PC-9 (cell line): ENCODE measurements at regions not wholly inside any gene's neighbourhood (a gene's known extent, or its start where the extent isn't known, plus 50 kb on each side); places are given as distances from the start of the nearest gene placed in this dataset.

ENCODE experiments used
- BruUV-seq: library from RNA; stranded (reverse); fragments of 400-500 nt; replicated peaks from 2 replicates; lab custom pipeline; 2021; lab: Mats Ljungman, UMichigan
- CTCF ChIA-PET: fragments of 300-600 bp; sonication (Branson Sonifier 250); formaldehyde crosslinking; loops from one replicate; lab custom pipeline; 2022; ENCODE audit warnings: antibody characterized with exemption; lab: Charles Lee
- POLR2A ChIA-PET: fragments of 300-600 bp; sonication (Branson Sonifier 250); formaldehyde crosslinking; loops from one replicate; lab custom pipeline; 2022; ENCODE audit warnings: antibody characterized with exemption; ENCODE audit not compliant: unreplicated experiment; lab: Charles Lee
- DNase-seq, 2 experiments: peaks; one replicate each; pipeline versions ENCODE4 v3.0.0 to v3.0.0-alpha.2; 2015 to 2022; ENCODE audit warnings: mixed read lengths in 1 of 2
- H2AFZ ChIP-seq: fragments of 200-600 bp; sonication (generic); 2 replicates; pipeline ENCODE4 v1.8.1; 2017; ENCODE audit warnings: antibody characterized with exemption
- H3F3A ChIP-seq: fragments of 200-600 bp; sonication (generic); 2 replicates; pipeline ENCODE4 v1.8.1; 2017; ENCODE audit warnings: antibody characterized with exemption, mild to moderate bottlenecking, low read depth; ENCODE audit not compliant: insufficient read depth
- H3K27ac ChIP-seq: fragments of 200-600 bp; sonication (generic); 2 replicates; pipeline ENCODE4 v1.6.1; 2016; ENCODE audit warnings: mixed run types
- H3K27me3 ChIP-seq: fragments of 200-600 bp; sonication (generic); 2 replicates; pipeline ENCODE4 v1.6.1; 2016; ENCODE audit warnings: low read depth, mixed run types; ENCODE audit not compliant: insufficient read depth
- H3K36me3 ChIP-seq: fragments of 200-600 bp; sonication (generic); 2 replicates; pipeline ENCODE4 v1.6.1; 2016; ENCODE audit warnings: low read depth, mixed run types
- H3K4me1 ChIP-seq: fragments of 200-600 bp; sonication (generic); replicated peaks from 2 replicates; pipeline ENCODE4 v1.6.1; 2016; ENCODE audit warnings: mixed run types; ENCODE audit not compliant: insufficient read depth
- H3K4me2 ChIP-seq: fragments of 200-600 bp; sonication (generic); 2 replicates; pipeline ENCODE4 v1.6.1; 2017; ENCODE audit warnings: mixed run types
- H3K4me3 ChIP-seq: fragments of 200-600 bp; sonication (generic); 2 replicates; pipeline ENCODE4 v1.6.1; 2016; ENCODE audit warnings: mixed run types
- H3K79me2 ChIP-seq: fragments of 200-600 bp; sonication (generic); 2 replicates; pipeline ENCODE4 v1.6.1; 2017; ENCODE audit warnings: low read depth, mixed run types
- H3K9me2 ChIP-seq: fragments of 200-600 bp; sonication (generic); 2 replicates; pipeline ENCODE4 v1.8.1; 2017; ENCODE audit warnings: mild to moderate bottlenecking; ENCODE audit not compliant: insufficient read depth
- H3K9me3 ChIP-seq: fragments of 200-600 bp; sonication (generic); 2 replicates; pipeline ENCODE4 v1.8.1; 2016; ENCODE audit warnings: low read depth; ENCODE audit not compliant: insufficient read depth
- H4K20me1 ChIP-seq: fragments of 200-600 bp; sonication (generic); 2 replicates; pipeline ENCODE4 v1.8.1; 2017; ENCODE audit not compliant: insufficient read depth
- CTCF ChIP-seq: fragments of 200-600 bp; sonication (generic); conservative IDR thresholded peaks from 2 replicates; pipeline ENCODE4 v1.6.1; 2017; ENCODE audit warnings: mixed run types, antibody characterized with exemption, mild to moderate bottlenecking, moderate library complexity
- EZH2 ChIP-seq: fragments of 200-600 bp; sonication (generic); IDR thresholded peaks from 2 replicates; pipeline ENCODE4 v1.8.0; 2017; ENCODE audit warnings: antibody characterized with exemption, low read depth
- intact Hi-C: fragments of 100-400 bp; cut with micrococcal nuclease; formaldehyde crosslinking; loops from one replicate; pipeline ENCODE4 v1.10.0; 2022; ENCODE audit not compliant: unreplicated experiment

GRCh38 chr1:216894494-216894893 is 171.3 kb upstream of the ESRRG start:
- Histone ChIP-seq H3K9me3 (no peaks in the 10 kb centered on the region), H3K4me3 (no peak overlapping the region), H3F3A (no peaks in the 10 kb centered on the region), H3K27ac (no peak overlapping the region), H3K27me3 (no peaks in the 10 kb centered on the region), H3K4me1 (no peaks in the 10 kb centered on the region), H3K36me3 (no peaks in the 10 kb centered on the region), H3K9me2 (no peaks in the 10 kb centered on the region), H2AFZ (no peak overlapping the region), H4K20me1 (no peaks in the 10 kb centered on the region), H3K4me2 (no peak overlapping the region), H3K79me2 (no peaks in the 10 kb centered on the region)
- CTCF ChIA-PET = no interaction called here
- TF ChIP-seq CTCF = no peak
- no TSS peak for BruUV-seq
- POLR2A ChIA-PET = no interaction called here
- intact Hi-C loops = no loop called here
- no peak for DNase-seq

- Histone ChIP-seq H3K27ac (no peak overlapping the region), H3K27me3 (no peaks in the 10 kb centered on the region), H3K9me2 (no peaks in the 10 kb centered on the region), H4K20me1 (no peaks in the 10 kb centered on the region), H3K36me3 (no peaks in the 10 kb centered on the region), H3K4me3 (no peak overlapping the region), H2AFZ (no peak overlapping the region), H3K4me2 (no peak overlapping the region), H3K9me3 (no peaks in the 10 kb centered on the region), H3K4me1 (no peaks in the 10 kb centered on the region), H3F3A (no peaks in the 10 kb centered on the region), H3K79me2 (no peaks in the 10 kb centered on the region)
- no TSS peak for BruUV-seq
- no peak for TF ChIP-seq EZH2
- no peak for TF ChIP-seq CTCF
- intact Hi-C loops = no loop called here
- CTCF ChIA-PET = no interaction called here
- POLR2A ChIA-PET = no interaction called here
- no peak for DNase-seq
Observed at GRCh38 chr1:216892581-216893160, 169.4 kb upstream of the ESRRG start.

GRCh38 chr1:216890871-216891270 is 167.6 kb upstream of the ESRRG start:
- BruUV-seq = no TSS peak
- no peaks in the 10 kb centered on the region for H3K9me3 ChIP-seq
- no peak overlapping the region for H3K27ac ChIP-seq
- POLR2A ChIA-PET = no interaction called here
- H3K4me1 ChIP-seq = no peaks in the 10 kb centered on the region
- H4K20me1 ChIP-seq = no peaks in the 10 kb centered on the region
- no peak overlapping the region for H3K4me2 ChIP-seq
- no peaks in the 10 kb centered on the region for H3K36me3 ChIP-seq
- intact Hi-C loops = no loop called here
- DNase-seq = no peak
- CTCF ChIA-PET = no interaction called here
- H3K9me2 ChIP-seq = no peaks in the 10 kb centered on the region
- no peaks in the 10 kb centered on the region for H3K79me2 ChIP-seq
- no peak overlapping the region for H3K4me3 ChIP-seq
- H2AFZ ChIP-seq = no peak overlapping the region
- no peaks in the 10 kb centered on the region for H3K27me3 ChIP-seq
- TF ChIP-seq EZH2 = no peak
- no peak for TF ChIP-seq CTCF
- no peaks in the 10 kb centered on the region for H3F3A ChIP-seq
